ENCODE measurements at regions not wholly inside any gene's neighbourhood (a gene's known extent, or its start where the extent isn't known, plus 50 kb on each side); places are given as distances from the start of the nearest gene placed in this dataset.

DNA sequence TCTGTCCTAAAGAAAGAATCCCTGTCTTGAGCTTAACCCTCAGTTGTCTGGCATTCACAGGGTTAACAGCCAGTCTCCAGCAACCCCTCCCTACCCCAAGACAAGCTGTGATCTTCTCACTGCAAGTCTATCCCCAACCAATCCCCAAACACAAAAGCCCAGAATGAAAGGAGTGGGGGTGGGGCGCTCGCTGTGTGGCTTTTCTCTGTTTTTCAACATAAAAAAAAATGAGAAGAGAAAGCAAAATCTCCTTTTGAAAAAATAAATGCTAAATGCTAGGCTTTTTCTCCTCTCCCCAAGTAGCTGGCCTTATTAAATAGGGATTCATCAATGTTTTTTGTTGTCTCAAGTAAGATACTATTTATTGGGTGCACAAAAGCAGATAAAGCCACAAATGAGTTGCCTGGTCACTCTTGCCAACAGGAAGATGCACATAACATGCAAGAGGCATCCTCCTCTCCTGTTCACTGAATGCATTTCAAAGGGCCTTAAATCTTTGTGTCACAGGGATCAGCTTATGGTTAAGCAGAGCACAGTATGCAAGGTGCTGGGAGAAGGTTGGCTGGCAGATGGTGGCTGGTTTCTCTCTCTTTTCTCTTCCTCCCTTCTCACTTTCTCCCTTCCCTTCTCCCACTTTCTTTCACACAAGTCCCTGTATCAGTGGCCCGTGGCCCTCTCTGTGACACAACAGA, 225.6 kb downstream of the CMPK2 start:
- no peak overlapping the region for H3K4ac ChIP-seq (ENCODE audit: low read depth, low read length)
- H3K79me1 ChIP-seq (ENCODE audit: insufficient read depth, low read depth, low read length, poor library complexity, severe bottlenecking): no peaks in the 10 kb centered on the region
- H3T11ph ChIP-seq (ENCODE audit: low read length): peak overlapping the region; percentile 54
- no peak overlapping the region for H2AK5ac ChIP-seq (ENCODE audit: insufficient read length, low read length)
- no peaks in the 10 kb centered on the region for H3K27me3 Mint-ChIP-seq (ENCODE audit: low read depth)
- H3K14ac ChIP-seq (ENCODE audit: insufficient read depth, low read length): no peak overlapping the region
- H3K9me3 ChIP-seq (ENCODE audit: control insufficient read depth, low read depth, low read length): no peaks in the 10 kb centered on the region
- H3K27ac Mint-ChIP-seq: peak overlapping the region; percentile 99
- peak overlapping the region; percentile 19 for H3K4me2 ChIP-seq (ENCODE audit: insufficient read depth, insufficient read length, low read length)
- no peak overlapping the region for H4K8ac ChIP-seq (replicated peaks; ENCODE audit: insufficient read length, low read depth, low read length)
- H4K5ac ChIP-seq (ENCODE audit: insufficient read length, low read depth, low read length): no peak overlapping the region
- peak overlapping the region; percentile 42 to 73 for H3K4me3 Mint-ChIP-seq
- no peaks in the 10 kb centered on the region; a peak in 2 of 7 replicates for H3K36me3 Mint-ChIP-seq (ENCODE audit: insufficient read depth in 1 of 3, low read depth in 3 of 3)
- no peak overlapping the region for H4K91ac ChIP-seq (ENCODE audit: insufficient read length, low read depth, low read length)
- peak overlapping the region; percentile 38 for H3K27ac ChIP-seq (ENCODE audit: insufficient read length, low read depth, low read length)
- H2BK15ac ChIP-seq (ENCODE audit: low read depth, low read length): no peak overlapping the region
- H3K23me2 ChIP-seq (ENCODE audit: insufficient read length, low read depth, low read length, poor library complexity, severe bottlenecking): no peaks in the 10 kb centered on the region
- no peaks in the 10 kb centered on the region for H3K27me3 ChIP-seq (ENCODE audit: insufficient read depth, low read length)
- H3K9ac ChIP-seq (ENCODE audit: extremely low read depth, insufficient read length, low read length): no peak overlapping the region
- H3K79me2 ChIP-seq (ENCODE audit: insufficient read depth, low read length): no peaks in the 10 kb centered on the region
- no peak overlapping the region for H3K23ac ChIP-seq (ENCODE audit: insufficient read length, low read depth, low read length)
- H4K20me1 ChIP-seq (ENCODE audit: control insufficient read depth, insufficient read depth, insufficient read length): no peaks in the 10 kb centered on the region
- H3K18ac ChIP-seq (ENCODE audit: insufficient read length, low read depth, low read length): no peak overlapping the region
- peak overlapping the region; percentile 51 for H2AFZ ChIP-seq (ENCODE audit: low read length)
- TF ChIP-seq, protein P1, sequence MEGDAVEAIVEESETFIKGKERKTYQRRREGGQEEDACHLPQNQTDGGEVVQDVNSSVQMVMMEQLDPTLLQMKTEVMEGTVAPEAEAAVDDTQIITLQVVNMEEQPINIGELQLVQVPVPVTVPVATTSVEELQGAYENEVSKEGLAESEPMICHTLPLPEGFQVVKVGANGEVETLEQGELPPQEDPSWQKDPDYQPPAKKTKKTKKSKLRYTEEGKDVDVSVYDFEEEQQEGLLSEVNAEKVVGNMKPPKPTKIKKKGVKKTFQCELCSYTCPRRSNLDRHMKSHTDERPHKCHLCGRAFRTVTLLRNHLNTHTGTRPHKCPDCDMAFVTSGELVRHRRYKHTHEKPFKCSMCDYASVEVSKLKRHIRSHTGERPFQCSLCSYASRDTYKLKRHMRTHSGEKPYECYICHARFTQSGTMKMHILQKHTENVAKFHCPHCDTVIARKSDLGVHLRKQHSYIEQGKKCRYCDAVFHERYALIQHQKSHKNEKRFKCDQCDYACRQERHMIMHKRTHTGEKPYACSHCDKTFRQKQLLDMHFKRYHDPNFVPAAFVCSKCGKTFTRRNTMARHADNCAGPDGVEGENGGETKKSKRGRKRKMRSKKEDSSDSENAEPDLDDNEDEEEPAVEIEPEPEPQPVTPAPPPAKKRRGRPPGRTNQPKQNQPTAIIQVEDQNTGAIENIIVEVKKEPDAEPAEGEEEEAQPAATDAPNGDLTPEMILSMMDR (conservative IDR thresholded peaks at IDR 0.05): no peak
- H2BK20ac ChIP-seq (ENCODE audit: low read depth, low read length, poor library complexity, severe bottlenecking): no peak overlapping the region
- DNase-seq: peak; percentile 88
- WGBS (ENCODE audit: extremely low coverage, insufficient read length, low lambda C conversion rate): no CpG with 5 or more reads among the region's 3 CpGs
- no peak overlapping the region for H3K56ac ChIP-seq (ENCODE audit: insufficient read length, low read depth, low read length)
- peaks cover 0 to 2% of the 10 kb centered on the region in 2 experiments; a peak in 1 of 5 replicates for H3K9me3 Mint-ChIP-seq
- peaks cover 4% of the 10 kb centered on the region for H3K4me1 ChIP-seq (ENCODE audit: insufficient read depth, low read length)
- no peak overlapping the region for H2BK5ac ChIP-seq (ENCODE audit: insufficient read length, low read length)
- no peak overlapping the region for H2BK12ac ChIP-seq (ENCODE audit: insufficient read length, low read depth, low read length)
- peaks cover 45 to 48% of the 10 kb centered on the region in 2 experiments for H3K4me1 Mint-ChIP-seq
- no peak overlapping the region for H2BK120ac ChIP-seq (ENCODE audit: low read depth, low read length, poor library complexity, severe bottlenecking)

Measured in H9 (cell line).